ENCODE measurements at regions not wholly inside any gene's neighbourhood (a gene's known extent, or its start where the extent isn't known, plus 50 kb on each side); places are given as distances from the start of the nearest gene placed in this dataset.

DNA sequence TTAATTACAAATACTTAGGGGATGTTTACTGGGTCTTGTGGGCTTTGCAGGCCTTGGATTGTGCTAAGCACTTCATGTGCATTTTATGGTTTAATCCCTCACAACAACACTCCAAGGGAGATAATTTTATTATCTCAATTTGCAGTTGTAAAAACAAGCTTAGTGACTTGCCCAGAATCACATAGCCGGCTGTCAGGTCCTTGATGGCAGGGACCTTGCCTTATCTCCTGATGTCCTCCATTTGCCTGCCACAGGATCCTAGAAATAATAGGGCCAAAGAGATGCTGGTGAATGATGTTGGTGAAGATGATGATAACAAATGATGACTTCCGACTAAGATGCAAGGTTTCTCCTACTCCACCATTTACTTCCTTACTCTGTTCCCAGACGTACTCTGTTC, 385.4 kb downstream of the TMEM135 start:
- DNase-seq (ENCODE audit: low read depth) = no peak

DNA sequence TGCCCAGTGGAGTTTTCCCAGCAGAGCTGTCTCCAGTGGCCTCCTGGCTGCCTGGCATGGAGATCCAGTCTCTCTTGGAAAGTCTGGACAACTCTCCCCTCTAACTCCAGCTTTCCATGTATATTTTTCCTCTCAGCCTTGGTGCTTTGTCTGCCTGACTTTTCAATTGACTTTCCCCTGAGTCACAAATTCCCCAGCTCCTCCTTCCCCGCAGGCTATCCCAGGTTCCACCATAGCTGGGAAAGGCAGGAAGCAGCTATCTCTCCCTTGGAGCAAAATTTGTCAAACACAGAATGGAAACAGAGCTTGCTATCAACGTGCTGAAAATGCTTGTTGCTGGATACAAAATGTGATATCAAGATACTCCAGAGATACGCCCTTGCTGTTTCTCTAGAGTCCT, 384.8 kb downstream of the TMEM135 start:
- DNase-seq (ENCODE audit: low read depth) = no peak

DNA sequence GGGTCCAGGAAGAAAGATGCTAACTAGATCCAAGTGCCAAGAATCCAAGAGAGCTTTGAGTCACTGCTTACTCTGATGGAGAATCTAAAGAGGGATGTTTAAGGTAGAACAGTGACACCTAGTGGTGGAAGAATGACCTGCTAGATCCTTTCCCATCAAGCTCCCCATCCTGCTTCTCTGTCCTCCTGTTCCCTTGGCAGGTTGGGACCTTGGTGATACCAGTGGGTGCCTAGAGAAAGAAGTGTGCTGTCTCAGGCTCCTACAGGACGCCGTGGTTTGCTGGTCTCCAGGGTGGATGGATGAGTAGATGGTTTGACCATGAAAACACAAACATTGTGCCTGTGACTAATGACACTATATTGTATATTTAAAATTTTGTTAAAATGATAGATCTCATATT, 383.7 kb downstream of the TMEM135 start:
- DNase-seq (ENCODE audit: low read depth) = no peak

DNA sequence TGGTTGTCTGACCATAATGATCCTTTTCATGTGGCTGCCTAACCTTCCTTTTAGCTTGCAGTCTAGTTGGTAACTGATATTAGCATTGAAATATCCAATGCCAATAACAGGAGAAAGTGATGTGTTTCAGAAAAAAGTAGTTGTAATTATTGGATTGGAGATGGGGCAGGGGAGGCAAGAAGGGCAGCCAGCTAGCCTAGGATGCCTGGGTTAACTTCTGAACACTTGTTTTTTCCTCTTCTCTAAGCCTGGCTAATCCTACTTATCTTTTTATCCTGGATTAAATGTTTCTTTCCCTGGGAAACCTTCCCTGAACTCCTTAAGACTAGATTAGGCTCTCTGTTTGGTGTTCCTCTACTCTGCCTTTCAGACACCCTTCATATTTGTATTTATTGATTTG, 380.2 kb downstream of the TMEM135 start:
- no peak for DNase-seq (ENCODE audit: low read depth)

DNA sequence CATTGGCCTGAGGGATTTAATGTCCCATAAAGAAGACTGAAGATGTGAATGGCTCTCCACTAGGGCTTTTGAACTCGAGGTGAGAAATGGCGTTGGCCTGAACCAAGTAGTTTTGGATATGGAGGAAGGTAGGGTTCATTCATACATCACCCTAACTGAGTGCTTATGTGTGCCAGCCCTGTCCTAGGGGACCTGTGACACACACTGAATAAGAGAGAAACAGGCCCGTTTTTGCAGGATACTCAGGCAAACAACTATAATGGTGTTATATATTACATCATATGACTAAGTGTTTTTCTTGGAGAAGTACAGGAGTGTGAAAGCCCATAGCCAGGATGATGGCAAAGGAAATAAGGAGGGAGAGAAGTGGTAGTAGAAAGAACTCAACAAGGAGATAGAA, 368.1 kb downstream of the TMEM135 start:
- no peak for DNase-seq (ENCODE audit: low read depth)

DNA sequence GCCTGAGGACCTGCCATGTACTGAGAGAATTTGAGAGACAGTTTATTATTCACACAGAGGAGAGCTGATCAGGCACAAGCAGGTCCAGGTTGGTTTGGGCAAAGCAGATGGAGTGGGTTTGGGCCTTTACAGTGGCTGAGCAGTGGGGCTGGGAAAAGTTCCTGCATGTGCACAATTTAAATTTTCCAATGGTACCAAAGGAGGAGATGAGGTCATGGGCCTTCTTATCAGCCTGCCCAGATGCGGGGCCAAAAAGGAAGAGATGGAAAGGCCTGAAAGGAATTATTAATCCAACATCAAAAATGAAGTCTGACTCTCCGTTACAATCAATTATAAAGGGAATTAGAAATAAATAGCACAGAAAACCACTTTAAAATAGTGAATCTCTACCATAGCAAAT, 367.6 kb downstream of the TMEM135 start:
- no peak for DNase-seq (ENCODE audit: low read depth)

DNA sequence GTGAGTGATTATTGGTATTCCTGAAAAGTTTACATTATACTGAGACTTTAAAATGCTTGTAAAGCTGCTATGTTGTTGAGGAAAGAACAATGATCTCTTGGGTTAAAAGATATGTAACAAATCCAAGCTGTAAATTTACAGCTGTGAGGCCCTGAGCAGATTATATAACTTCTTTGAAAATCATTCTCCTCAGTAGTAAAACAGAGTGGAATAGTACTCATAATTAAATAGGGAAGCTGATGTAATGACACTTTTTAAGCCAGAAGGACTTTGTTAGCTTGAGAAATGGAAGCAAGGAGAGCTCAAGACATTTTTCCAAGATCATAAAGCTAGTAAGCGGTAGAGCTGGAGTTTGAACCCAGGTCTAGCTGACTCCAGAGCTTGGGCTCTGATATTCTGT, 363.9 kb downstream of the TMEM135 start:
- no peak for DNase-seq (ENCODE audit: low read depth)

DNA sequence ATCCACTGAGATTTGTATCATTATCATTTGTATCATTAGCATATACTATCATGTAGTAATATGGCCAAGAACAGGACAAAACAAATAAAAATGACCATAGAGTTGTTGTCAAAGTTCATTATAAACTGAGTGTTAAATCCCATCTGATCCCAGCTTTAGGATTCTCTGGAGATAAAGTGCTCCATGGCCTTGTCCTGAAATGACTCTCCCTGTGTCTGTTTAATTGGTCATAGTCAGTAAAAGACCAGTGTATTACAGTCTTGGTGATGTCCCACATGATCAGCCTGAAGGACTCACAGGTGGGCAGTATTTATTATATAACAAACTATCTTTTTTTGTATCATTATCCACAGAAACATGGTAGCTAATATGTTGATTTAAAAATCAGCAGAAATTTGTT, 361.6 kb downstream of the TMEM135 start:
- DNase-seq (ENCODE audit: low read depth) = no peak

DNA sequence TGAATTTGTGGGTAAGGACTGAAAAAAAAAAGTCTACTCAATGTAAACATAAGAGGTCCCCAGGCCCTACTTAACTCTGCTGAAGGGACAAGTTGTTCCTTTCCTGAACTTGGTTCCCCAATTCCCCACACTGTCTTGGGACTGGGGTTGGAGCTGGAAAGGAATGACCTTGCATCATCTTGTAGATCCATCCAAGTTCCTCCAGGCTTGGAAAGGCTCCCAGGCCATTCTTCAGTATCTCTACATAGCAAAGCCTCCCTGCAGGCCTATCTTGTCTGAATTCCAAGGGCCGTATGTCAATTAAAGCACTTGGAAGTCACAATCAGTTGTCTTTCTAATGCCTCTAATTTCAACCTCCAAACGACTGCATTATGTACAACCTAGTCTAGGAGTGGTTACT, 361.2 kb downstream of the TMEM135 start:
- DNase-seq (ENCODE audit: low read depth) = no peak

DNA sequence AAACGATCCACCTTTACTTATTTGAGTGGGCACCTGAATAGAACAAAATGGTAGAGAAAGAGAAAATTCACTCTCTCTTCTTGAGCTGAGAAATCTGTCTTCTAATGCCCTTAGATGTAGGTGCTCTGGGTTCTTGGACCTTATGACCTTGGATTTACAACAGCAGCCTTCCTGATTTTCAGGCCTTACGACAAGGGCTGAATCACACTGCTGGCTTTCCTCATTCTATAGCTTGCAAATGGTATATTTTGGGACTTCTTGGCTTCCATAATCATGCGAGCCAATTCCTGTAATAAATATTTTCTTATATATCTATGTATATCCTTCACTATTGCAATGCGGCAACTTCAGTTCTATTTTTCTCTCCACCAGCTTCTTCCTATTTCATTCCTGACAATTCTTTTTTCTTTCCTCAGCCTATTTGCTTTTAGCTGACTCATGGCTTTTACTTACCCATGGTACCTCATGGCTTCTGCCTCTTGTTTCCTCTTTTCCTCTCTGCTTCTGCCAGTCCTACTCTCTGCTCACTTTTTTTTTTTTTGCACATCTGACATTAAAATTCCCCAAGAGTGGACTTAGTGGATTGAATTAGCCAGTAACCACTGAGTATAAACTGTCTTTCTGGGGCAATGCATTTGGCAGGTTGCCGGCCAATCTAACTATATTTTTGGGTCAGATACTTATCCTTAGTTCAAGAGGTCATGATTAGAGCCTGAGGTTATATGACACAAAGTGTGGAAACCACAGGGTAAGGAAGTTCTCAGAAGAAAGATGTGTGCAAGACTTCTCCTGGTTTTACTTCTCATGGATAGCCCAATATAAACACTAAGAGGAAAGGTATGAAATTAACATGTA, 359.5 kb downstream of the TMEM135 start:
- no peak for DNase-seq (ENCODE audit: low read depth)

DNA sequence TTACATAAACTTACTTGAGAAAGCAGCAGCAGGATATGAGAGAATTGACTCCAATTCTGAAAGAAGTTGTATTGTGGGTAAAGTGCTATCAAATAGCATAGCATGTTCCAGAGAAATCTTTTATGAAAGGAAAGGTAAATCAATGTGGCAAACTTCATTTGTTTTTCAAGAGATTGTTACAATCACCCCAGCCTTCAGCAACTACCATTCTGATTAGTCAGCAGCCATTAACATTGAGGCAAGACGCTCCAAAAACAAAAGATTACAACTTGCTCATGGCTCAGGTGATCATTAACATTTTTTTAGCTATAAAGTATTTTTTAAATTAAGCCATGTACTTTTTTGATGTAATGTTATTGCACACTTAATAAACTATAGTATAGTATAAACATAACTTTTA, 357.2 kb downstream of the TMEM135 start:
- DNase-seq (ENCODE audit: low read depth) = no peak

DNA sequence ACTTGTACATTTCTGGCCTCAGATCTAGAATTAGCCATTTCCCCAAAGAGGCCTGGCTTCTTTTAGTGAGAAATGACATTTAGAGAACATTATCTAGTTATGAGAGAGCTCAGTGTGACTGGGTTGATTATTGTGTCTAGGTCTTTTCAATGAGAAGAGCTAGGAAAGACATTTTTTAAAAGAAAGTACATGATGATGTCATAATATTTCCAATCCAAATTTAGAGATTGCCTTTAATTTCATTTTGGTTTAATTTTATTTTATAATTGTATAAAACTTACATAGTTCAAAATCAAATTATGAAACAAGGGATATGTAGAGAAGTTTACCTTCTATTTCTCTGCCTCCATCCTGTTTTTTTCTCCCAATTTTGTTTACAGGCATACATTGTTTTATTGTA, 354.9 kb downstream of the TMEM135 start:
- no peak for DNase-seq (ENCODE audit: low read depth)

DNA sequence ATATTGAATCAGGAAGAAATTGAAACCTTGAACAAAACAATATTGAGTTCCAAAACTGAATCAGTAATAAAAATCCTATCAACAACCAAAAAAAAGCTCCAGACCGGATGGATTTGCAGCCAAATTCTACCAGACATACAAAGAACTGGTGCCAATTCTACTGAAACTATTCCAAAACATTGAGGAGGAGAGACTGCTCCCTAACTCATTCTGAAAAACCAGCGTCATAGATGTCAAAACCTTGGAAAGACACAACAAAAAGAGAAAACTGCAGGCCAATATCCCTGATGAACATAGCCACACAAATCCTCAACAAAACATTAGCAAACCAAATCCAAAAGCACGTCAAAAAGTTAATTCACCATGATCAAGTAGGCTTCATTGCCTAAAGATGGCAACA, 353.8 kb downstream of the TMEM135 start:
- DNase-seq (ENCODE audit: low read depth) = no peak

DNA sequence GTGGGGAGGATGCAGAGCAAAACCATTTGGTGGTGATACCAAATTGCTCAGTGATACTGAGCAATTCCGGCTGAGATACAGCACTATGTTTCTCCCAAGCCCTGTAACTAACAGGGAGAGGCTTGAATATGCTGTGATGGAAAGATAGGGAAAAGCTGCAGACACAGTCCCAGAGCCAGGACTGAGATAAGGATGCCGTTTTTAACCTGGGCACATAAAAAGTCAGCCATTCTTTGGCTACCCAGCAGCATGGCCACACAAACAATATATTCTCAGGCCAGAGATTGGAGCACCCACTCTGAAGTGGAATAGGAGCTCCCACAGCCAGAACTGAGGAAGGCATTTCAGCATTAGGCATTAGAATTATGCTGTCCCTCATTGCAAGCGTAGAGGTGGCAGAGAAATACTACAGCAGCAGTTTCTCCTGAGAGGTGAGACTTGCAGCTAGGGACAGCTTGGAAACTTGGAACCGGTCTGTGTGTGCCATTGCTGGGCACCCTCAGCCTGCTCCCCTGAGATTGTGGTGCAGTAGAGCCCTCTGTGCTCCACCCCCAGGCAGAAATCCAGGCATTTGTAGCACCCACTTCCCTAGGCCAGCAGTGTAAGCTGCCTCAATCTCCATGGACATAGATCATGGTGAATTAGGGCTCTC, 346.5 kb downstream of the TMEM135 start:
- no peak for DNase-seq (ENCODE audit: low read depth)

DNA sequence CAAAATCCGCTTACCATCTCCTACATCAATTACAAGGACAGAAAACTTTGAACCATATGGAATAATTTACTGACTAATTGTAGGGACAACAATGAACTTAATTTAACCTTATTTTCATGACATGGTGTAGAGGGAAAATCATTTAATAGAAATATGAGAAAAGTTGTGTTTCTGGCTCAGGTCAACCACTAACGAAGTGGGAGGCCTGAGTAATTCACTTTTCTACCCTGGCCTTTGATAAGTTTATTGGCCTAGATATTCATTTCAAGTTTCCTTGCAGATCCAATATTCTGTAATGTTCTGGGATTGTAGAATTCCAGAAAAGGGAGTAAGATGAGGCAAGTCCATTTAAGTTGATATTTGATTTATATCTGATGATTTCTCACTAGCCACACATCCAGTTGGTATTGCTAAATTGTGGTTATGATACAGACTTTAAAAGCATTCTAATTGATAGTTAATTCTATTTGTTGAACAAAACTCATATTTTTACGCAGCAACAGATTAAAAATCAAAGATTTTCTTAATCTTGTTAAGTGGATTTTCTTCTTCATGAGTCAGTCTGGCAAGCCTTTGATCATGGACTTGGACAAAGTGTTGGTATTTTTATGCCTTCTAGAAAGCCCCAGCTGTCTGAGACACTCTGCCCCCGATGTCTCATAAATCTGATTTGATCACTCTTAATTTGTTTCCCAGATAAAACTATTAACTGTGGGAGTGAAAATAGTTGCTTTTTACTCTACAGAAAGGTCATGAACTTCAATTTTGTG, 336.5 kb downstream of the TMEM135 start:
- no peak for DNase-seq (ENCODE audit: low read depth)
